ENCODE measurements at regions not wholly inside any gene's neighbourhood (a gene's known extent, or its start where the extent isn't known, plus 50 kb on each side); places are given as distances from the start of the nearest gene placed in this dataset.

DNA sequence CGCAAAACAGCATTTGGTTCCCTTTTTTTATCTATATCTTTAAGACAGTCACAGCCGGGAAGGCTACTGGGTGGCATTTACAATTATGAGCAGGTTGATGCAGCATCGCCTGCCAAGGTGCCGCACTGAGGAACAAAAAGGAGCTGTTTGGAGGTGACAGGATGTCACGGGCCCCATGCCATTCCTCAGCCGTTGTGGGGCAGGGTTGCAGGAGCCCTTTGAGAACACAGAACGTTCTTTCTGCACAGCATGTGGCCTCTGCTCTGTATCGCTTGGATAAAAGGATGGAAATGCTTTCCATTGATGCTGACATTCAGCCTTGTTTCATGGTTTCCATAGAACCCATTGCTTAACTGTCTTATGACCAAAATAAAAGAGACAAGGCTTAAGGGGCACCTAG lies 141.9 kb upstream of the CDH5 start:
- Histone ChIP-seq H3K4me1 (no peaks in the 10 kb centered on the region), H3K9me3 (no peaks in the 10 kb centered on the region), H3K4me3 (no peak overlapping the region), H3K27me3 (no peaks in the 10 kb centered on the region), H3K36me3 (no peaks in the 10 kb centered on the region), H3K27ac (no peak overlapping the region)
- no peak for TF ChIP-seq POLR2A (IDR thresholded peaks at IDR 0.05)
- TF ChIP-seq, protein P1, sequence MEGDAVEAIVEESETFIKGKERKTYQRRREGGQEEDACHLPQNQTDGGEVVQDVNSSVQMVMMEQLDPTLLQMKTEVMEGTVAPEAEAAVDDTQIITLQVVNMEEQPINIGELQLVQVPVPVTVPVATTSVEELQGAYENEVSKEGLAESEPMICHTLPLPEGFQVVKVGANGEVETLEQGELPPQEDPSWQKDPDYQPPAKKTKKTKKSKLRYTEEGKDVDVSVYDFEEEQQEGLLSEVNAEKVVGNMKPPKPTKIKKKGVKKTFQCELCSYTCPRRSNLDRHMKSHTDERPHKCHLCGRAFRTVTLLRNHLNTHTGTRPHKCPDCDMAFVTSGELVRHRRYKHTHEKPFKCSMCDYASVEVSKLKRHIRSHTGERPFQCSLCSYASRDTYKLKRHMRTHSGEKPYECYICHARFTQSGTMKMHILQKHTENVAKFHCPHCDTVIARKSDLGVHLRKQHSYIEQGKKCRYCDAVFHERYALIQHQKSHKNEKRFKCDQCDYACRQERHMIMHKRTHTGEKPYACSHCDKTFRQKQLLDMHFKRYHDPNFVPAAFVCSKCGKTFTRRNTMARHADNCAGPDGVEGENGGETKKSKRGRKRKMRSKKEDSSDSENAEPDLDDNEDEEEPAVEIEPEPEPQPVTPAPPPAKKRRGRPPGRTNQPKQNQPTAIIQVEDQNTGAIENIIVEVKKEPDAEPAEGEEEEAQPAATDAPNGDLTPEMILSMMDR (IDR thresholded peaks at IDR 0.05): no peak
- DNase-seq: no peak

- DNase-seq: no peak
- Histone ChIP-seq H3K36me3 (no peaks in the 10 kb centered on the region), H3K27me3 (no peaks in the 10 kb centered on the region), H3K9me3 (no peaks in the 10 kb centered on the region), H3K4me3 (no peak overlapping the region), H3K4me1 (no peaks in the 10 kb centered on the region), H3K27ac (no peak overlapping the region)
- TF ChIP-seq, protein P1 (IDR thresholded peaks at IDR 0.05): no peak
- TF ChIP-seq POLR2A (IDR thresholded peaks at IDR 0.05): no peak
Measured at GRCh38 chr16:66224186-66224585, 142.3 kb upstream of the CDH5 start.

- H3K27ac ChIP-seq: no peak overlapping the region
- H3K4me3 ChIP-seq: no peak overlapping the region
- H3K36me3 ChIP-seq: no peaks in the 10 kb centered on the region
- DNase-seq: no peak
- no peaks in the 10 kb centered on the region for H3K9me3 ChIP-seq
- TF ChIP-seq, protein P1 (IDR thresholded peaks at IDR 0.05): no peak
- TF ChIP-seq POLR2A (IDR thresholded peaks at IDR 0.05): no peak
- no peaks in the 10 kb centered on the region for H3K4me1 ChIP-seq
- H3K27me3 ChIP-seq: no peaks in the 10 kb centered on the region
Measured at GRCh38 chr16:66223176-66223780, 143.2 kb upstream of the CDH5 start.

- TF ChIP-seq POLR2A (IDR thresholded peaks at IDR 0.05): no peak
- TF ChIP-seq, protein P1 (IDR thresholded peaks at IDR 0.05): no peak
- H3K36me3 ChIP-seq: no peaks in the 10 kb centered on the region
- H3K27ac ChIP-seq: no peak overlapping the region
- no peaks in the 10 kb centered on the region for H3K4me1 ChIP-seq
- H3K4me3 ChIP-seq: no peak overlapping the region
- DNase-seq: no peak
- no peaks in the 10 kb centered on the region for H3K9me3 ChIP-seq
- no peaks in the 10 kb centered on the region for H3K27me3 ChIP-seq
Measured at GRCh38 chr16:66222756-66223155, 143.7 kb upstream of the CDH5 start.

DNA sequence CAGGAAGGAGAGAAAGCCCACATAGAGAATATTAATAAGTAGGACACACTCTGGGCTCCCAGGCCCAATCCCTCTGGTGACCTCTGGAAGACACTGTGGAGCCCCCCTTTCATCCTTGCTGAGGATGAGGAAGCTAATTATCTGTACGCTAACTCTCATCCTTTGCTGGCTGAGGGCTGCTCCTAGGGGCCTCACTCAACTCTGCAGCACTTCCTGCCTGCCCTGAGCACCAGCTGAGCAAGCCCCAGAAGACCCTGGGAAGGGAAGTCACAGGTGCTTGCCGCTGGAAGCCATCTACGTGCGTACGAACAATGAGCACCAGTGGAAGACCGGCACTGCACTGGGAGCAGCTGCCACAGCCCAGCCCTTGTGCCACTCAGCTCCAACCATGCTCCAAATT lies 145.8 kb upstream of the CDH5 start:
- DNase-seq: no peak
- H3K36me3 ChIP-seq: no peaks in the 10 kb centered on the region
- no peaks in the 10 kb centered on the region for H3K9me3 ChIP-seq
- TF ChIP-seq POLR2A (IDR thresholded peaks at IDR 0.05): no peak
- H3K27me3 ChIP-seq: no peaks in the 10 kb centered on the region
- H3K4me1 ChIP-seq: no peaks in the 10 kb centered on the region
- no peak overlapping the region for H3K4me3 ChIP-seq
- H3K27ac ChIP-seq: no peak overlapping the region

- no peak overlapping the region for H3K4me3 ChIP-seq
- H3K4me1 ChIP-seq: no peaks in the 10 kb centered on the region
- no peaks in the 10 kb centered on the region for H3K27me3 ChIP-seq
- H3K9me3 ChIP-seq: no peaks in the 10 kb centered on the region
- H3K27ac ChIP-seq: no peak overlapping the region
- DNase-seq: no peak
- no peaks in the 10 kb centered on the region for H3K36me3 ChIP-seq
- TF ChIP-seq POLR2A (IDR thresholded peaks at IDR 0.05): no peak
- TF ChIP-seq, protein P1 (IDR thresholded peaks at IDR 0.05): no peak
Measured at GRCh38 chr16:66219491-66219890, 147.0 kb upstream of the CDH5 start.

Measured in Peyer's patch (tissue), 4 donors.